WI38 (cell line): ENCODE measurements at regions not wholly inside any gene's neighbourhood (a gene's known extent, or its start where the extent isn't known, plus 50 kb on each side); places are given as distances from the start of the nearest gene placed in this dataset.
"Not testable (repeated sequence)": the region's sequence is repeated elsewhere in the genome, so short reads cannot be mapped to it uniquely, and the experiment has no call there.

ENCODE experiments used
- H3K4me3 ChIP-seq: 2 replicates; pipeline ENCODE4 v1.5.1; 2011; ENCODE audit warnings: low read depth, mild to moderate bottlenecking, control low read depth, low read length
- TF ChIP-seq, protein P1 (sequence below): IDR thresholded peaks from 2 replicates; pipeline ENCODE4 v1.5.1; 2012; ENCODE audit warnings: low read depth, mild to moderate bottlenecking, control low read depth, low read length

GRCh38 chr11:89625171-89625570 lies 84.9 kb upstream of the TRIM77 start:
- H3K4me3 ChIP-seq: no peak overlapping the region
- TF ChIP-seq, protein P1, sequence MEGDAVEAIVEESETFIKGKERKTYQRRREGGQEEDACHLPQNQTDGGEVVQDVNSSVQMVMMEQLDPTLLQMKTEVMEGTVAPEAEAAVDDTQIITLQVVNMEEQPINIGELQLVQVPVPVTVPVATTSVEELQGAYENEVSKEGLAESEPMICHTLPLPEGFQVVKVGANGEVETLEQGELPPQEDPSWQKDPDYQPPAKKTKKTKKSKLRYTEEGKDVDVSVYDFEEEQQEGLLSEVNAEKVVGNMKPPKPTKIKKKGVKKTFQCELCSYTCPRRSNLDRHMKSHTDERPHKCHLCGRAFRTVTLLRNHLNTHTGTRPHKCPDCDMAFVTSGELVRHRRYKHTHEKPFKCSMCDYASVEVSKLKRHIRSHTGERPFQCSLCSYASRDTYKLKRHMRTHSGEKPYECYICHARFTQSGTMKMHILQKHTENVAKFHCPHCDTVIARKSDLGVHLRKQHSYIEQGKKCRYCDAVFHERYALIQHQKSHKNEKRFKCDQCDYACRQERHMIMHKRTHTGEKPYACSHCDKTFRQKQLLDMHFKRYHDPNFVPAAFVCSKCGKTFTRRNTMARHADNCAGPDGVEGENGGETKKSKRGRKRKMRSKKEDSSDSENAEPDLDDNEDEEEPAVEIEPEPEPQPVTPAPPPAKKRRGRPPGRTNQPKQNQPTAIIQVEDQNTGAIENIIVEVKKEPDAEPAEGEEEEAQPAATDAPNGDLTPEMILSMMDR: no peak

DNA sequence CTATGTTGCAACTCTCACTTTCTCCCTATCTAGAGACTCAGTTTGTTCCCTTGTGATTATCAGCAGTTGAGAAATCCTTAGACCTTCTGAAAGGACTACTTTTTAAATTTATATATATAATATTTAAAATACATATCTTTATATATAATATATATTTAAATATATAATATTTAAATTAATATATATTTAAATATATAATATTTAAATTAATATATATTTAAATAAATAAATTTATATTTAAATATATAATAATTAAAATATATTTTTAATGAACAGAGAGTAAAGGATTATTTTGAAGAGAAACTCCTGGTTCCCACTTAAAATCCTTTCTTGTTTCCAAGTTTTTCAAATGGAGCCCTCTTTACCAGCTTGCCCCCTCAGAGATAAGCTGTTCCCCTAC lies 83.7 kb upstream of the TRIM77 start:
- TF ChIP-seq, protein P1: no peak
- no peak overlapping the region for H3K4me3 ChIP-seq

GRCh38 chr11:89626881-89627280 lies 83.2 kb upstream of the TRIM77 start:
- H3K4me3 ChIP-seq: not testable (repeated sequence)

GRCh38 chr11:89633135-89633705 lies 76.9 kb upstream of the TRIM77 start:
- H3K4me3 ChIP-seq: no peak overlapping the region
- TF ChIP-seq, protein P1: no peak

DNA sequence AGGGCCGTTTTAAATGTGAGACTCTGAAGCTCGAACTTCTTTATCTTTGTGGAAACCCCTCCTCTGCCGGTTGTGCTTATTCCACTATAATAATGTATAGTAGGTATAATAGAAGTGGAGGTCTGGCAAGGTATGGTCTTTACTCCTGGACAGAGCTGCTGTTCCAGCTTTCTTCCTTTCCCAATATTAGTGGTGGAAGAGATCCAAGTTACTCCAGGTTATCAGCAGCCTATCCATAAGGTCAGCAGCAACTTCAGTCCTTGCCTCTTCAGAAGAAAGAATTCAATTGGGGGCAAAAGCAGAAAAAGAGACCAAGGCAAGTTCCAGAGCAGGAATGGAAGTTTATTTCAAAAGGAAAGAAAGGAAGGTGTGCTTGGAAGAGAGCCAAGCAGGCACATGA lies 69.3 kb upstream of the TRIM77 start:
- not testable (repeated sequence) for H3K4me3 ChIP-seq

DNA sequence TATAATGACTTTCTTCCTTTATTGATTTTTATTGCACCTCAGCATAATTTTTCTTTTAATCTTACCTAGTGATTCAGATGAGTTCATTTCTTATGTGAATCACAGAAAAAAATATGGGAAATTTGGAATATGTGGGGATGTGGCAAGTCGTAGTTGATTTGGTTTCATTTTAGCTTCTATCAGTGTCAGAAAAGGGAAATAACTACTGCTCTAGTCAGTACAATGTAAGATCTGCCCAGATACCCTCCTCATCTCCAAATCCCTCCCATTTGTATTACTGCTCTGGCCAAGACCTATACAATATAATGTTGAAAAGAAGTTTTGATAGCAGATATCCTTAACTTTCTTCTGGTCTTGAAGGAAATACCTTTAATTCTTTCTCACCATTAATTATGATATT lies 61.9 kb upstream of the TRIM77 start:
- H3K4me3 ChIP-seq: not testable (repeated sequence)

GRCh38 chr11:89648996-89649395 lies 61.1 kb upstream of the TRIM77 start:
- not testable (repeated sequence) for H3K4me3 ChIP-seq

- H3K4me3 ChIP-seq: not testable (repeated sequence)
These were observed 55.4 kb upstream of the TRIM77 start for GRCh38 chr11:89654669-89655068.

GRCh38 chr11:89658767-89659166 lies 51.3 kb upstream of the TRIM77 start:
- not testable (repeated sequence) for H3K4me3 ChIP-seq

- not testable (repeated sequence) for H3K4me3 ChIP-seq
These were observed 50.7 kb upstream of the TRIM77 start for GRCh38 chr11:89659414-89659813.

GRCh38 chr11:89660234-89660633 lies 49.9 kb upstream of the TRIM77 start:
- TF ChIP-seq, protein P1: no peak
- H3K4me3 ChIP-seq: no peak overlapping the region
